ENCODE measurements at regions not wholly inside any gene's neighbourhood (a gene's known extent, or its start where the extent isn't known, plus 50 kb on each side); places are given as distances from the start of the nearest gene placed in this dataset.

DNA sequence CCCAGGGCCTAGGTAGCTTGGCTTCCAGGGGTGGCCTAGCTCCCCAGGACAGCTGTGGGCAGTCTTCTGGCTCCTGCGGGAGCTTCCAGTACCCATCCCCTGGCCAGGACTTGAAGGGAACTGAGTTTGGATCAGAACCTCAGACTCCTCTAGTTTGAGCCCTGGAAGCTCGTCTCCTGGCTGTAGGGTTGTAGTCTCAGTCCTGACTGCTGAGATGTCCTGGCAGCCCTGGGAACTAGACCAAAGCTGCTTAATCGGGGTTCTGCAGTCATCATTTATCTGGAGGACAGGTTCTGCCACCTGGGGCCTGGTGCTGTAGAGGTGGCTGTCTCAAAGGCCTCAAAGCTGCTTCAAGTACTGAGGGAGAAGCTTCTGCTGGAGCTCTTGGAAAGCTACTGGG, 163.7 kb downstream of the WSCD1 start:
- Histone ChIP-seq H3K4me1 (no peaks in the 10 kb centered on the region), H3K9me3 (no peaks in the 10 kb centered on the region), H3K4me3 (no peak overlapping the region), H3K36me3 (no peaks in the 10 kb centered on the region), H3K27ac (no peak overlapping the region), H3K27me3 (no peaks in the 10 kb centered on the region)
- no peak for ATAC-seq
- FAIRE-seq = no peak
- TF ChIP-seq, protein P1, sequence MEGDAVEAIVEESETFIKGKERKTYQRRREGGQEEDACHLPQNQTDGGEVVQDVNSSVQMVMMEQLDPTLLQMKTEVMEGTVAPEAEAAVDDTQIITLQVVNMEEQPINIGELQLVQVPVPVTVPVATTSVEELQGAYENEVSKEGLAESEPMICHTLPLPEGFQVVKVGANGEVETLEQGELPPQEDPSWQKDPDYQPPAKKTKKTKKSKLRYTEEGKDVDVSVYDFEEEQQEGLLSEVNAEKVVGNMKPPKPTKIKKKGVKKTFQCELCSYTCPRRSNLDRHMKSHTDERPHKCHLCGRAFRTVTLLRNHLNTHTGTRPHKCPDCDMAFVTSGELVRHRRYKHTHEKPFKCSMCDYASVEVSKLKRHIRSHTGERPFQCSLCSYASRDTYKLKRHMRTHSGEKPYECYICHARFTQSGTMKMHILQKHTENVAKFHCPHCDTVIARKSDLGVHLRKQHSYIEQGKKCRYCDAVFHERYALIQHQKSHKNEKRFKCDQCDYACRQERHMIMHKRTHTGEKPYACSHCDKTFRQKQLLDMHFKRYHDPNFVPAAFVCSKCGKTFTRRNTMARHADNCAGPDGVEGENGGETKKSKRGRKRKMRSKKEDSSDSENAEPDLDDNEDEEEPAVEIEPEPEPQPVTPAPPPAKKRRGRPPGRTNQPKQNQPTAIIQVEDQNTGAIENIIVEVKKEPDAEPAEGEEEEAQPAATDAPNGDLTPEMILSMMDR (IDR thresholded peaks at IDR 0.05) = no peak
- WGBS, 2 donors = 45 to 58% methylated on average over 3 of the region's 3 CpGs
- DNase-seq = no peak
- intact Hi-C loops (cut with DNase I) = no loop called here

DNA sequence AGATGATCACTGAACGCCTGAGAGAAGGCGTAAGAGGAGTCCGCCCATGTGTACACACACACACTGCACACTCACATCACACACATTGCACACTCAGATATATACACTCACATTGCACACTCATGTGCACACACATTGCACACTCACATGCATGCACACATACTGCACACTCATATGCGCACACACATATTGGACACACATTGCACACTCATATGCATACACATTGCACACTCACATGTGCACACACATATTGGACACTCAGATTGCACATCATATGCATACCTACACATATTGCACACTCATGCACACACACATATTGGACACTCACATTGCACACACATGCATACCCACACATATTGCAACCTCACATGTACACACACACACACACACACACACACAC, 163.2 kb downstream of the WSCD1 start:
- Histone ChIP-seq H3K4me3 (no peak overlapping the region), H3K9me3 (no peaks in the 10 kb centered on the region), H3K4me1 (no peaks in the 10 kb centered on the region), H3K27me3 (no peaks in the 10 kb centered on the region), H3K27ac (no peak overlapping the region), H3K36me3 (no peaks in the 10 kb centered on the region)
- intact Hi-C loops (cut with DNase I) = no loop called here
- ATAC-seq (no peak), DNase-seq (no peak), FAIRE-seq (no peak)
- 69 to 71% methylated on average over 4 of the region's 4 CpGs for WGBS, 2 donors
- TF ChIP-seq, protein P1 (IDR thresholded peaks at IDR 0.05) = no peak

DNA sequence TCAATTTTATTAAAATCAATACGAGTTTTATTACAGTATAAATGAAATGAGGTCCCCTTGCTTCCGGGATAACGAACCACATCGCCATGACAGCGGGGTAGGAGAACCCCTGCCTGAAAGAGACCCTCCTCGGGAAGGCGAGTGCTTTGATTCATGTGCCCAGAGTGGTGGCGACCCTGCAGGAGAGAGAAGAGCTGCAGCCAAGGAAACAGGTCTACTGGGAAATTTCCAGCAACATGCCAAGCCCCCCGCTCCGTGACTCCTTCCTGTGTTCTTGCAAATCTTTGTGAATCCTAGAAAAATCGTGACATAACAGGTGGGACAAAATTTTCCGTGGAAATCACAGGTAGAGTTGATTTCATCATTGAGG, 162.5 kb downstream of the WSCD1 start:
- ATAC-seq (no peak), FAIRE-seq (no peak), DNase-seq (no peak)
- Histone ChIP-seq H3K4me1 (no peaks in the 10 kb centered on the region), H3K4me3 (no peak overlapping the region), H3K36me3 (no peaks in the 10 kb centered on the region), H3K27ac (no peak overlapping the region), H3K9me3 (no peaks in the 10 kb centered on the region), H3K27me3 (no peaks in the 10 kb centered on the region)
- 60% methylated on average over 12 of the region's 12 CpGs for WGBS, 2 donors
- TF ChIP-seq, protein P1 (IDR thresholded peaks at IDR 0.05) = no peak
- intact Hi-C loops (cut with DNase I) = no loop called here

DNA sequence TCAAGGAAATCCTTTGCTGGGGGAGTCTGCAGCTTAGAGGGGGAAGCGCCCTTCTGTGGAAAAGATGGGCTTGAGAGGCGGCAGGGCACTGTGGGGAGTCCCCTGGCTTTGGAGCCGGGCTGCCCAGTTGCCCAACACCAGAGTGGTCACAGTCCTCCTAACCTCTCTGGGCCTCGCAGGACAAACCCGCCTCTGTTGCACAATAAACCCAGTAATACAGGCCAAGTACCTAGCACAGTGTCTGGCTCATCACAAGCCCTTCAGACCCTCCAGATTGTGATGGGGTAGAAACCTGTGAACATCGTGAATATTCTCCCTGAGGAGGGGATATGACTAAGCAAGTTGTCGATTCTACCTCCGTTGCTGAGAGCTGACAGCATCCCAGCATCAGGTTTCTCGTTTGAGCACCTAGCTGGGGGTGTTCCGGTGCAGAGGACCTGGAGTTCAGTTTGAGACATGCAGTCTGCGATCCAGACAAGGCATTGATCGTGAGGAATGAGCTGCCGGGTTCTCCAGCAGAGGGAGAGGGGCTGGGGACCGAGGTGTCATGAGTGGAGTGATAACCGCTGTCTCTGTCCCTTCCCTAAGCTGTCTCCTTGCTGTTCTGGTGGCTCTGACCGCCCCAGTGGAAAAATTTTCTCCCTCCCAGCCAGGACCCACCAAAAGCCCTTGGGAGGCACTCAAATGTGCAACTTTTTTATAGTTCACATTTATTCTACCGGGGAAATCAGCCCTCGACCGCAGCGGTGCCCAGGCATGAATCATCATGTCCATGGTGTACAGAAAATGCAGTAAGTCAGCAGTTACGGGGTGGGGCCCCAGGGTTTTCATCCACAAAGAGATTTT, 161.9 kb downstream of the WSCD1 start:
- FAIRE-seq = no peak
- Histone ChIP-seq H3K9me3 (no peaks in the 10 kb centered on the region), H3K27me3 (no peaks in the 10 kb centered on the region), H3K27ac (no peak overlapping the region), H3K36me3 (no peaks in the 10 kb centered on the region), H3K4me1 (no peaks in the 10 kb centered on the region), H3K4me3 (no peak overlapping the region)
- no peak for ATAC-seq
- WGBS, 2 donors = 42 to 49% methylated on average over 21 of the region's 21 CpGs
- intact Hi-C loops (cut with DNase I) = no loop called here
- TF ChIP-seq, protein P1 (IDR thresholded peaks at IDR 0.05) = no peak
- DNase-seq = no peak

DNA sequence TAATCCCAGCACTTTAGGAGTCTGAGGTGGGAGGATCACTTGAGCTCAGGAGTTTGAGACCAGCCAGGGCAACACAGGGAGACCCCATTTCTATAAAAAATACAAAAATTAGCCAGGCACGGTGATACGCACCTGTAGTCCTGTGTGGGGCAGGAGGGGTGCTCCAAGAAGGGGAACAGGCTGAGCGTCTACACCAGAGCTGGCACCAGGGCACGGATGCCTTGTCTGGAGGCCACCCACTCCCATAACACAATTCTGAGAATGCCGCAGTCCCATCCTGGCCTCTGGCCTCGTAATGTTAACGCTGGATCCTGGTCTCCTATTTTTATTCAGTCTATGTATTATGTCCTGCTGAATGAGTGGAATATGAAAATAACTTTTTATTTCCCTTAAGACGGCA, 161.3 kb downstream of the WSCD1 start:
- no peak for FAIRE-seq
- ATAC-seq = no peak

More for the DNA sequence above, 161.3 kb downstream of the WSCD1 start:
- H3K27ac ChIP-seq = no peak overlapping the region
- no peaks in the 10 kb centered on the region for H3K9me3 ChIP-seq
- intact Hi-C loops (cut with DNase I) = no loop called here
- H3K36me3 ChIP-seq = no peaks in the 10 kb centered on the region
- TF ChIP-seq, protein P1 (IDR thresholded peaks at IDR 0.05) = no peak
- no peaks in the 10 kb centered on the region for H3K27me3 ChIP-seq
- no peak for DNase-seq
- WGBS, 2 donors = 64 to 76% methylated on average over 8 of the region's 8 CpGs
- H3K4me1 ChIP-seq = no peaks in the 10 kb centered on the region
- H3K4me3 ChIP-seq = no peak overlapping the region

Data from pancreas (tissue), 10 donors.